Panc1 (cell line): ENCODE measurements at regions not wholly inside any gene's neighbourhood (a gene's known extent, or its start where the extent isn't known, plus 50 kb on each side); places are given as distances from the start of the nearest gene placed in this dataset.

Source experiments
- ATAC-seq: fragments of 200-7000 bp; cut with Tn5 transposase; 2 replicates; pipeline ENCODE4 v1.9.1; 2020; ENCODE audit warnings: mild to moderate bottlenecking, moderate library complexity
- BruUV-seq: library from RNA; stranded (reverse); fragments of 400-500 nt; replicated peaks from 2 replicates; lab custom pipeline; 2021; lab: Mats Ljungman, UMichigan
- CTCF ChIA-PET: fragments of 300-600 bp; sonication (Branson Sonifier 250); formaldehyde crosslinking; loops from one replicate; lab custom pipeline; 2022; ENCODE audit warnings: antibody characterized with exemption; lab: Charles Lee
- POLR2A ChIA-PET: fragments of 300-600 bp; sonication (Branson Sonifier 250); formaldehyde crosslinking; loops from one replicate; lab custom pipeline; 2022; ENCODE audit warnings: antibody characterized with exemption; lab: Charles Lee
- DNase-seq: peaks from one replicate; pipeline ENCODE4 v3.0.0-alpha.2; 2010; ENCODE audit warnings: low read depth, low spot score
- H3K27ac ChIP-seq: 2 replicates; pipeline ENCODE4 v1.5.1; 2011; ENCODE audit warnings: mild to moderate bottlenecking, low read length, inconsistent platforms
- H3K27me3 ChIP-seq: fragments of 200-500 bp; sonication (Bioruptor generic); 2 replicates; pipeline ENCODE4 v1.6.0; 2014; ENCODE audit warnings: low read length, inconsistent platforms; ENCODE audit not compliant: control insufficient read depth, insufficient read depth
- H3K36me3 ChIP-seq: fragments of 200-500 bp; sonication (Bioruptor generic); 2 replicates; pipeline ENCODE4 v1.5.1; 2014; ENCODE audit warnings: inconsistent platforms, mild to moderate bottlenecking, low read length, moderate library complexity; ENCODE audit not compliant: control insufficient read depth, insufficient read depth
- H3K4me1 ChIP-seq: 2 replicates; pipeline ENCODE4 v1.5.1; 2011; ENCODE audit warnings: inconsistent platforms, mild to moderate bottlenecking, low read length, moderate library complexity; ENCODE audit not compliant: control insufficient read depth, insufficient read depth
- H3K4me3 ChIP-seq, 2 experiments: 2 replicates each; pipeline ENCODE4 v1.5.1; 2011 to 2012; ENCODE audit warnings: low read depth in 2 of 2, low read length in 2 of 2, mild to moderate bottlenecking in 2 of 2, inconsistent platforms in 1 of 2, moderate library complexity in 1 of 2
- H3K9me3 ChIP-seq: fragments of 200-500 bp; sonication (Bioruptor generic); 2 replicates; pipeline ENCODE4 v1.5.1; 2014; ENCODE audit warnings: low read depth, mild to moderate bottlenecking, inconsistent platforms, low read length, moderate library complexity; ENCODE audit not compliant: control insufficient read depth, insufficient read depth
- CTCF ChIP-seq: fragments of 450-650 bp; IDR thresholded peaks from 2 replicates; pipeline ENCODE4 v1.5.1; 2017; ENCODE audit warnings: mild to moderate bottlenecking
- POLR2AphosphoS5 ChIP-seq: IDR thresholded peaks from 2 replicates; pipeline ENCODE4 v1.6.1; 2012; ENCODE audit warnings: mild to moderate bottlenecking, low read depth, low read length, moderate library complexity
- REST ChIP-seq, 2 experiments: IDR thresholded peaks; 2 replicates each; pipeline ENCODE4 v1.6.1; 2011 to 2012; ENCODE audit warnings: low read depth in 2 of 2, control low read depth in 1 of 2, low read length in 1 of 2, mild to moderate bottlenecking in 1 of 2, moderate library complexity in 1 of 2; ENCODE audit not compliant: insufficient read depth in 1 of 2
- SIN3A ChIP-seq: IDR thresholded peaks from 2 replicates; pipeline ENCODE4 v1.6.1; 2012; ENCODE audit warnings: low read depth, mild to moderate bottlenecking, low read length, moderate library complexity, borderline replicate concordance; ENCODE audit not compliant: insufficient read depth
- TCF7L2 ChIP-seq: IDR thresholded peaks from 2 replicates; pipeline ENCODE4 v1.6.1; 2011; ENCODE audit warnings: mild to moderate bottlenecking, low read depth, low read length, inconsistent platforms
- in situ Hi-C: cut with HindIII; loops from 2 replicates; pipeline ENCODE4 v1.10.0; 2016; ENCODE audit warnings: low sequenced_read_pairs, low pct_unique_long_range_greater_than_20kb
- intact Hi-C: fragments of 100-400 bp; cut with micrococcal nuclease; formaldehyde crosslinking; loops from one replicate; pipeline ENCODE4 v1.10.0; 2022; ENCODE audit not compliant: unreplicated experiment

GRCh38 chr3:32632533-32633265 lies 52.3 kb upstream of the CNOT10 start:
- CTCF ChIA-PET = no interaction called here
- Histone ChIP-seq H3K27ac (no peak overlapping the region), H3K4me1 (no peaks in the 10 kb centered on the region), H3K27me3 (no peaks in the 10 kb centered on the region), H3K9me3 (no peaks in the 10 kb centered on the region), H3K4me3 (no peak overlapping the region), H3K36me3 (no peaks in the 10 kb centered on the region)
- no peak for ATAC-seq
- intact Hi-C loops = no loop called here
- TF ChIP-seq CTCF = no peak
- no peak for TF ChIP-seq SIN3A
- POLR2A ChIA-PET = no interaction called here
- in situ Hi-C loops = no loop called here
- no TSS peak for BruUV-seq
- no peak for DNase-seq

- no TSS peak for BruUV-seq
- CTCF ChIA-PET = no interaction called here
- in situ Hi-C loops (no loop called here), intact Hi-C loops (no loop called here)
- H3K27me3 ChIP-seq = no peaks in the 10 kb centered on the region
- ATAC-seq (no peak), DNase-seq (no peak)
- H3K4me3 ChIP-seq = no peak overlapping the region
- TF ChIP-seq REST (IDR thresholded peaks at IDR 0.05; ENCODE audit: insufficient read depth in 1 of 2, low read depth in 2 of 2, low read length in 1 of 2) (no peak), POLR2AphosphoS5 (no peak), CTCF (no peak), SIN3A (no peak), TCF7L2 (no peak)
- H3K4me1 ChIP-seq = no peaks in the 10 kb centered on the region
- no peak overlapping the region for H3K27ac ChIP-seq
- no peaks in the 10 kb centered on the region for H3K36me3 ChIP-seq
- H3K9me3 ChIP-seq = no peaks in the 10 kb centered on the region
- POLR2A ChIA-PET = no interaction called here
These were observed 54.7 kb upstream of the CNOT10 start for GRCh38 chr3:32630266-32630665.
